Small intestine (tissue), 7 donors: ENCODE measurements at regions not wholly inside any gene's neighbourhood (a gene's known extent, or its start where the extent isn't known, plus 50 kb on each side); places are given as distances from the start of the nearest gene placed in this dataset.
A peak's percentile ranks its signal among the peaks of the same experiment; 100 is the strongest.
"Not testable (repeated sequence)": the region's sequence is repeated elsewhere in the genome, so short reads cannot be mapped to it uniquely, and the experiment has no call there.

ENCODE experiments used
- DNase-seq, 2 donors: peaks; one replicate each; pipeline versions ENCODE4 v3.0.0 to v3.0.0-alpha.2; 2013
- FAIRE-seq: peaks from 2 replicates; lab custom pipeline; 2012; peaks lifted over from hg19 to GRCh38; lab: Jason Lieb, UNC
- H3K27ac ChIP-seq, 3 donors: one replicate each; pipeline ENCODE4 v1.5.1; 2013; ENCODE audit warnings: low read length in 2 of 3, mild to moderate bottlenecking in 2 of 3, control low read depth in 1 of 3, inconsistent platforms in 1 of 3, low read depth in 1 of 3, moderate library complexity in 1 of 3
- H3K27me3 ChIP-seq, 3 donors: one replicate each; pipeline ENCODE4 v1.6.1; 2013; ENCODE audit warnings: low read length in 3 of 3, inconsistent platforms in 1 of 3; ENCODE audit not compliant: control insufficient read depth in 3 of 3, insufficient read depth in 3 of 3
- H3K36me3 ChIP-seq, 3 donors: one replicate each; pipeline ENCODE4 v1.6.1; 2013; ENCODE audit warnings: low read length in 3 of 3, inconsistent platforms in 1 of 3, low read depth in 1 of 3, mild to moderate bottlenecking in 1 of 3, moderate library complexity in 1 of 3; ENCODE audit not compliant: control insufficient read depth in 3 of 3, insufficient read depth in 2 of 3
- H3K4me1 ChIP-seq, 3 donors: one replicate each; pipeline ENCODE4 v1.6.1; 2013; ENCODE audit warnings: low read length in 2 of 3, inconsistent platforms in 1 of 3, low read depth in 1 of 3, mild to moderate bottlenecking in 1 of 3, moderate library complexity in 1 of 3; ENCODE audit not compliant: control insufficient read depth in 3 of 3, insufficient read depth in 2 of 3
- H3K4me3 ChIP-seq, 3 donors: one replicate each; pipeline ENCODE4 v1.5.1; 2013; ENCODE audit warnings: low read length in 3 of 3, control low read depth in 1 of 3, inconsistent platforms in 1 of 3, low read depth in 1 of 3, mild to moderate bottlenecking in 1 of 3, moderate library complexity in 1 of 3
- H3K9me3 ChIP-seq, 2 donors: one replicate each; pipeline ENCODE4 v1.6.1; 2013; ENCODE audit warnings: low read depth in 1 of 2, low read length in 1 of 2; ENCODE audit not compliant: control insufficient read depth in 2 of 2, insufficient read depth in 1 of 2
- WGBS, 3 donors: extraction: QIAGEN DNeasy Blood & Tissue Kit; methylation state at CpG; one replicate each; pipeline ENCODE4 v1.1.7; 2013; 5-methylcytosine and 5-hydroxymethylcytosine counted together
- donor health status: healthy with polysubstance abuse.
- donor health status: control.
- donor health status: control.
- donor health status: Bipolar disorder and iron deficiency.
- donor health status: healthy.

DNA sequence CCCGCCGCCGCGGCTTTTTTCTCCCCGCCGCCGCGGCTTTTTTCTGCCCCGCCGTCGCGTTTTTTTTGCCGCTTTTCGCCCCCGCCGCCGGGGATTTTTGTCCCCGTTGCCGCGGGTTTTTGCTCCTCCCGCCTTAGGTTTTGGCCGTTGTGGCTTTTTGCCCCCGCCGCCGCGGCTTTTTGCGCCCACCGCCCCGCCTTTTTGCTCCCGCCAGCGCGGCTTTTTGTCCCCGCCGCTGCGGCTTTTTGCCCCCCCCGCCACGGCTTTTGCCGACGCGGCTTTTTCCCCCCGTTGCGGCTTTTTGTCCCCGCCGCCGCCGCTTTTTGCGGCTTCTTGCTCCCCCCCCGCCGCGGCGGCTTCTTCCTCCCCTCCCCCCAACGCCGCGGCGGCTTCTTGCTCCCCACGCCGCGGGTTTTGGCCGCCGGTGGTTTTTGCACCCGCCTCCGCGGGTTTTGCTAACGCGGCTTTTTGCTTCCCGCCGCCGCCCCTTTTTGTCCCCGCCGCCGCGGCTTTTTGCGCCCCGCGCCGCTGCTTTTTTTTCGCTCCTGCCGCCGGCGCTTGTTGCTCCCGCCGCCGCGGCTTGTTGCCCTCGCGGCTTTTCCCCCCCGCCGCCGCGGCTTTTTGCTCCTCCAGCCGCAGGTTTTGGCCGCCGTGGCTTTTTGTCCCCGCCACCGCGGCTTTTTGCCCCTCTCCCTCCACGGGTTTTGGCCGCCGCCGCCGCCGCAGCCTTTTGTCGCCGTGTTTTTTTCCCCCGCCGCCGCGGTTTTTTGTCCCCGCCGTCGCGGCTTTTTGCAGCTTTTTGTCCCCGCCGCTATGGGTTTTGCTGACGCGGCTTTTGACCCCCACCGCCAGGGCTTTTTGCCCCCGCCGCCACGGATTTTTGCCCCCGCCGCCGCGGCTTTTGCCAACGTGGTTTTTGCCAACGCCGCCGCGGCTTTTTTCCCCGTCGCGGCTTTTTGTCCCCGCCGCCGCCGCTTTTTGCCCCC, 150.3 kb downstream of the KCNJ18 start:
- Histone ChIP-seq H3K27me3 (no peaks in the 10 kb centered on the region), H3K36me3 (no peaks in the 10 kb centered on the region), H3K4me3 (peak overlapping the region in 1 of 3 donors; percentile 42), H3K4me1 (no peaks in the 10 kb centered on the region), H3K9me3 (peaks cover 0 to 16% of the 10 kb centered on the region in 2 donors), H3K27ac (no peak overlapping the region)
- FAIRE-seq (no peak), DNase-seq (no peak)
- WGBS, 3 donors: 38 to 48% (median 41%) methylated on average over 103 to 136 of the region's 136 CpGs

GRCh38 chr17:21843318-21843865, 151.1 kb downstream of the KCNJ18 start:
- peak overlapping the region in 1 of 3 donors; percentile 42 for H3K4me3 ChIP-seq

DNA sequence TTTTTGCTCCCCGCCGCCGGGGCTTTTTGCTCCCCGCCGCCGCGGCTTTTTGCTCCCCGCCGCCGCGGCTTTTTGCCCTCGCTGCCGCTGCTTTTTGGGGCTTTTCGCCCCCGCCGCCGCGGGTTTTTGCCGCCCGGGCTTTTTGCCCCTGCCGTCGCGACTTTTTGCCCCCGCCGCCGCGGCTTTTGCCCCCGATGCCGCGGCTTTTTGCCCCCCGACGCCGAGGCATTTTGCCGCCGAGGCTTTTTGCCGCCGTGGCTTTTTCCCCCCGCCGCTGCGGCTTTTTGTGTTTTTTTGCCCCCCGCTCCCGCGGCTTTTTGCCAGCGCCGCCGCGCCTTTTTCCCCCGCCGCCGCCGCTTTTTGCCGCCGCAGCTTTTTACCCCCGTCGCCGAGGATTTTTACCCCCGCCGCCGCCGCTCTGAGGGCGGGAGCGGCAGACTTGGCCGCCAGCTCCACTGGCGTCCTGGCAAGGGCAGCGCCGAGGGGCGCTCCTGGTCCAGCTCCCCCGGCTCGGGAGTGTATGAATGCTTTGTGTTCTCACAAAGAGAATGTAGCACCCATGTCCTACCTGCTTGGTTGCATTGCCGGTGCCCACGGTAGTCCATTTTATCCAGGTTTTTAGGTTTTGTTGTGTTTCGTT, 151.7 kb downstream of the KCNJ18 start:
- no peaks in the 10 kb centered on the region for H3K4me1 ChIP-seq
- H3K9me3 ChIP-seq: peaks cover 0 to 19% of the 10 kb centered on the region in 2 donors
- no peak for DNase-seq
- 53 to 61% (median 57%) methylated on average over 62 to 72 of the region's 72 CpGs for WGBS, 3 donors
- no peak for FAIRE-seq
- H3K36me3 ChIP-seq: no peaks in the 10 kb centered on the region
- H3K4me3 ChIP-seq: peak overlapping the region in 1 of 3 donors; percentile 42
- H3K27ac ChIP-seq: no peak overlapping the region
- no peaks in the 10 kb centered on the region for H3K27me3 ChIP-seq

More at GRCh38 chr17:21843318-21843865, 151.1 kb downstream of the KCNJ18 start:
- Histone ChIP-seq H3K27ac (no peak overlapping the region), H3K9me3 (peaks cover 0 to 16% of the 10 kb centered on the region in 2 donors), H3K36me3 (no peaks in the 10 kb centered on the region), H3K27me3 (no peaks in the 10 kb centered on the region), H3K4me1 (no peaks in the 10 kb centered on the region)
- WGBS, 3 donors: 54 to 57% (median 55%) methylated on average over 63 to 75 of the region's 75 CpGs
- DNase-seq (no peak), FAIRE-seq (no peak)

DNA sequence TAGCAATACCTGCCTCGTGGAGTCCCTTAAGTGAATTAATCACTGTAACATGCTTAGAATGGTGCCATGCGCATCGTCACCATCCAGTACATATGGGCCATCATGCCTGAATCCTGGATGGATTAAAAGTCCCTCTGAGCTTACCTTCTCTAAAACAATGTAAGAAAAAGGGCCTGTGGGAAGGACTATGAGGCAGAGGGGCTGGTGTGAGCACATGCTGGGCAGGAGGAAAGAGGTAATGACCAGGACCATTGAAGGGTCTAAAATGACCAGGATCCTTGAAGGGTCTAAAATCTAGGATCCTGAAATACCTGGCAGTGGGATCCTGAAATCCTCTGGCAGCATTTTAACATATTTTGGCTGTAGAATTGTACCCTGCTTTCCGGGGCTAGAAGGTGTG, 156.2 kb downstream of the KCNJ18 start:
- H3K4me3 ChIP-seq, DNase-seq, FAIRE-seq, H3K36me3 ChIP-seq, H3K27me3 ChIP-seq, H3K4me1 ChIP-seq, H3K9me3 ChIP-seq, H3K27ac ChIP-seq: not testable (repeated sequence)
- WGBS, 3 donors: 75 to 76% (median 75%) methylated on average over 4 of the region's 4 CpGs

- H3K4me1 ChIP-seq, H3K36me3 ChIP-seq, H3K27ac ChIP-seq, DNase-seq, H3K27me3 ChIP-seq, FAIRE-seq, H3K9me3 ChIP-seq, H3K4me3 ChIP-seq: not testable (repeated sequence)
- 44 to 48% (median 47%) methylated on average over 2 of the region's 2 CpGs for WGBS, 3 donors
Observed at GRCh38 chr17:21849030-21849429, 156.7 kb downstream of the KCNJ18 start.

GRCh38 chr17:21850614-21851013, 158.3 kb downstream of the KCNJ18 start:
- not testable (repeated sequence) for H3K27ac ChIP-seq, H3K9me3 ChIP-seq, FAIRE-seq, H3K4me3 ChIP-seq, DNase-seq, H3K27me3 ChIP-seq, H3K36me3 ChIP-seq, H3K4me1 ChIP-seq
- 77 to 83% (median 81%) methylated on average over 5 of the region's 5 CpGs for WGBS, 3 donors
